H1 (cell line): ENCODE measurements at regions not wholly inside any gene's neighbourhood (a gene's known extent, or its start where the extent isn't known, plus 50 kb on each side); places are given as distances from the start of the nearest gene placed in this dataset.

ENCODE experiments used
- CTCF ChIA-PET: fragments of 300-600 bp; sonication (Branson Sonifier 250); formaldehyde crosslinking; loops from one replicate; lab custom pipeline; 2021; ENCODE audit not compliant: partially characterized antibody; lab: Charles Lee
- POLR2A ChIA-PET: fragments of 300-600 bp; sonication (Branson Sonifier 250); formaldehyde crosslinking; loops from one replicate; lab custom pipeline; 2021; ENCODE audit warnings: inconsistent platforms; ENCODE audit not compliant: partially characterized antibody; lab: Charles Lee
- DNase-seq, 2 experiments: peaks; one replicate each; pipeline versions ENCODE4 v3.0.0 to v3.0.0-alpha.2; 2010 to 2022; ENCODE audit warnings: low spot score in 2 of 2, low read depth in 1 of 2, mixed read lengths in 1 of 2
- FAIRE-seq: peaks from 2 replicates; lab custom pipeline; 2011; peaks lifted over from hg19 to GRCh38; lab: Jason Lieb, UNC
- H2AFZ ChIP-seq: 2 replicates; pipeline ENCODE4 v1.8.1; 2012; ENCODE audit warnings: low read length, inconsistent platforms
- H2AK5ac ChIP-seq: 2 replicates; pipeline ENCODE4 v1.6.1; 2013; ENCODE audit warnings: low read depth, low read length
- H2BK120ac ChIP-seq: replicated peaks from 2 replicates; pipeline ENCODE3; 2013; ENCODE audit warnings: low read depth, low read length, inconsistent platforms
- H2BK12ac ChIP-seq: 2 replicates; pipeline ENCODE4 v1.6.1; 2013; ENCODE audit warnings: low read depth, low read length
- H2BK15ac ChIP-seq: 2 replicates; pipeline ENCODE4 v1.6.1; 2013; ENCODE audit warnings: low read length
- H2BK20ac ChIP-seq: 2 replicates; pipeline ENCODE4 v1.6.1; 2013; ENCODE audit warnings: low read length
- H2BK5ac ChIP-seq: 2 replicates; pipeline ENCODE4 v1.6.1; 2013; ENCODE audit warnings: low read depth, low read length
- H3K14ac ChIP-seq: 2 replicates; pipeline ENCODE4 v1.6.1; 2013; ENCODE audit warnings: inconsistent platforms; ENCODE audit not compliant: insufficient read length
- H3K18ac ChIP-seq: 2 replicates; pipeline ENCODE4 v1.6.1; 2013; ENCODE audit warnings: low read length; ENCODE audit errors: extremely low read depth
- H3K23ac ChIP-seq: 2 replicates; pipeline ENCODE4 v1.6.1; 2013; ENCODE audit warnings: inconsistent platforms; ENCODE audit not compliant: insufficient read length
- H3K23me2 ChIP-seq: 2 replicates; pipeline ENCODE4 v1.6.1; 2013; ENCODE audit warnings: low read depth, low read length
- H3K27ac ChIP-seq: 2 replicates; pipeline ENCODE4 v1.6.1; 2011; ENCODE audit warnings: low read depth, low read length, inconsistent platforms
- H3K27me3 ChIP-seq, 4 experiments: replicated peaks in 1 of 4; 1 replicate in 1 of 4; 2 replicates in 3 of 4; pipeline versions ENCODE4 v1.6.1 to v1.8.1; 2011 to 2013; ENCODE audit warnings: low read length in 3 of 4, mild to moderate bottlenecking in 3 of 4, inconsistent platforms in 2 of 4, mixed read lengths in 2 of 4, moderate library complexity in 1 of 4; ENCODE audit not compliant: control insufficient read depth in 3 of 4, insufficient read depth in 3 of 4; ENCODE audit errors: extremely low read depth in 1 of 4
- H3K36me3 ChIP-seq, 4 experiments: 2 replicates each; pipeline versions ENCODE4 v1.6.1 to v1.8.1; 2011 to 2013; ENCODE audit warnings: mild to moderate bottlenecking in 4 of 4, low read length in 3 of 4, moderate library complexity in 2 of 4, control low read depth in 1 of 4, inconsistent platforms in 1 of 4; ENCODE audit not compliant: insufficient read depth in 4 of 4, control insufficient read depth in 2 of 4
- H3K4ac ChIP-seq: replicated peaks from 2 replicates; pipeline ENCODE3; 2013; ENCODE audit warnings: low read length, low read depth, mixed read lengths, inconsistent platforms; ENCODE audit not compliant: insufficient read length
- H3K4me1 ChIP-seq, 4 experiments: replicated peaks in 1 of 4; 1 replicate in 1 of 4; 2 replicates in 3 of 4; pipeline versions ENCODE4 v1.6.1 to v1.8.1; 2011 to 2013; ENCODE audit warnings: low read length in 3 of 4, inconsistent platforms in 2 of 4, mixed read lengths in 1 of 4; ENCODE audit not compliant: insufficient read depth in 4 of 4, control insufficient read depth in 3 of 4
- H3K4me2 ChIP-seq, 2 experiments: 2 replicates each; pipeline versions ENCODE4 v1.6.1 to v1.8.1; 2011 to 2013; ENCODE audit warnings: low read depth in 2 of 2, low read length in 2 of 2, control low read depth in 1 of 2, inconsistent platforms in 1 of 2, mild to moderate bottlenecking in 1 of 2; ENCODE audit not compliant: insufficient read depth in 1 of 2
- H3K4me3 ChIP-seq, 4 experiments: fragments of 200-600, 300-600 bp in 1 of 4; sonication (generic), shearing (Covaris generic), sonication (Bioruptor Twin) in 1 of 4; 2 replicates each; pipeline versions ENCODE4 v1.5.1 to v1.8.1; 2011 to 2016; ENCODE audit warnings: low read length in 4 of 4, low read depth in 3 of 4, control low read depth in 2 of 4, inconsistent platforms in 2 of 4, mild to moderate bottlenecking in 2 of 4, mixed read lengths in 1 of 4, moderate library complexity in 1 of 4; ENCODE audit not compliant: insufficient read depth in 2 of 4; ENCODE audit errors: extremely low read depth in 1 of 4
- H3K56ac ChIP-seq: replicated peaks from 2 replicates; pipeline ENCODE3; 2013; ENCODE audit warnings: low read depth, mild to moderate bottlenecking, mixed read lengths, low read length, inconsistent platforms; ENCODE audit not compliant: insufficient read length
- H3K79me1 ChIP-seq: 2 replicates; pipeline ENCODE4 v1.6.1; 2013; ENCODE audit warnings: low read depth, low read length, control low read depth
- H3K79me2 ChIP-seq, 2 experiments: 2 replicates each; pipeline versions ENCODE4 v1.6.1 to v1.8.1; 2012 to 2013; ENCODE audit warnings: low read length in 2 of 2, mild to moderate bottlenecking in 2 of 2, inconsistent platforms in 1 of 2; ENCODE audit not compliant: insufficient read depth in 2 of 2, control insufficient read depth in 1 of 2
- H3K9ac ChIP-seq, 4 experiments: replicated peaks in 1 of 4; 1 replicate in 1 of 4; 2 replicates in 3 of 4; pipeline versions ENCODE4 v1.6.1 to v1.8.1; 2011 to 2013; ENCODE audit warnings: low read depth in 3 of 4, low read length in 3 of 4, control low read depth in 2 of 4, mild to moderate bottlenecking in 2 of 4, moderate library complexity in 2 of 4, inconsistent platforms in 1 of 4; ENCODE audit errors: extremely low read depth in 1 of 4
- H3K9me3 ChIP-seq, 2 experiments: 2 replicates each; pipeline versions ENCODE4 v1.6.1 to v1.8.1; 2012 to 2013; ENCODE audit warnings: mild to moderate bottlenecking in 2 of 2, moderate library complexity in 2 of 2, control low read depth in 1 of 2, inconsistent platforms in 1 of 2, low read depth in 1 of 2, low read length in 1 of 2, mixed read lengths in 1 of 2; ENCODE audit not compliant: insufficient read depth in 2 of 2
- H4K20me1 ChIP-seq, 2 experiments: replicated peaks in 1 of 2; 2 replicates each; pipeline versions ENCODE3 to v1.8.1; 2011 to 2013; ENCODE audit warnings: inconsistent platforms in 2 of 2, low read length in 2 of 2, mild to moderate bottlenecking in 1 of 2; ENCODE audit not compliant: insufficient read depth in 2 of 2, control insufficient read depth in 1 of 2
- H4K5ac ChIP-seq: 2 replicates; pipeline ENCODE4 v1.6.1; 2013; ENCODE audit warnings: low read length, low read depth, mixed read lengths, inconsistent platforms; ENCODE audit not compliant: insufficient read length
- H4K8ac ChIP-seq: 2 replicates; pipeline ENCODE4 v1.8.0; 2013; ENCODE audit warnings: mild to moderate bottlenecking, moderate library complexity, low read length, inconsistent platforms; ENCODE audit not compliant: insufficient read depth; ENCODE audit errors: extremely low read depth
- H4K91ac ChIP-seq: replicated peaks from 2 replicates; pipeline ENCODE3; 2013; ENCODE audit warnings: low read length, mixed read lengths, inconsistent platforms; ENCODE audit not compliant: insufficient read length
- CBX8 ChIP-seq: fragments of 300-800, 300-1000 bp; sonication (generic); IDR thresholded peaks from 2 replicates; pipeline ENCODE4 v1.7.1; 2016; ENCODE audit warnings: low read depth, low read length, borderline replicate concordance
- CEBPB ChIP-seq: IDR thresholded peaks from 2 replicates; pipeline ENCODE4 v1.6.1; 2012; ENCODE audit warnings: low read depth, low read length
- CHD1 ChIP-seq: IDR thresholded peaks from 2 replicates; pipeline ENCODE4 v1.6.1; 2012; ENCODE audit warnings: low read depth, low read length, improper control_type of control experiment
- CHD2 ChIP-seq: IDR thresholded peaks from 2 replicates; pipeline ENCODE4 v1.6.1; 2012; ENCODE audit warnings: low read length, improper control_type of control experiment
- EZH2 ChIP-seq: fragments of 200-600 bp; sonication (generic); IDR thresholded peaks from 2 replicates; pipeline ENCODE4 v1.7.1; 2012; ENCODE audit warnings: low read depth, mild to moderate bottlenecking, moderate library complexity, low read length, inconsistent platforms; ENCODE audit not compliant: severe bottlenecking
- JUND ChIP-seq: IDR thresholded peaks from 2 replicates; pipeline ENCODE4 v1.6.1; 2011; ENCODE audit warnings: mild to moderate bottlenecking, improper control_type of control experiment, low read length
- KDM5A ChIP-seq: fragments of 200-600 bp; IDR thresholded peaks from 2 replicates; pipeline ENCODE4 v1.7.1; 2012; ENCODE audit warnings: mild to moderate bottlenecking, low read length, inconsistent platforms, mixed read lengths
- RFX5 ChIP-seq: IDR thresholded peaks from 2 replicates; pipeline ENCODE4 v1.6.1; 2011; ENCODE audit warnings: low read depth, low read length, improper control_type of control experiment, borderline replicate concordance
- RXRA ChIP-seq: IDR thresholded peaks from 2 replicates; pipeline ENCODE4 v1.6.1; 2011; ENCODE audit warnings: low read depth, mild to moderate bottlenecking, low read length, moderate library complexity; ENCODE audit not compliant: insufficient read depth
- TAF7 ChIP-seq: optimal IDR thresholded peaks from 2 replicates; pipeline ENCODE3; 2011; ENCODE audit warnings: low read depth, mild to moderate bottlenecking, inconsistent platforms, low read length, moderate library complexity, borderline replicate concordance
- TBP ChIP-seq: IDR thresholded peaks from 2 replicates; pipeline ENCODE4 v1.6.1; 2011; ENCODE audit warnings: low read depth, low read length, improper control_type of control experiment
- YY1 ChIP-seq: IDR thresholded peaks from 2 replicates; pipeline ENCODE4 v1.6.1; 2011; ENCODE audit warnings: low read depth, mild to moderate bottlenecking, low read length
- ZNF274 ChIP-seq: IDR thresholded peaks from 2 replicates; pipeline ENCODE4 v1.7.0; 2012; ENCODE audit warnings: low read length, borderline replicate concordance; ENCODE audit errors: extremely low read depth
- WGBS, 2 experiments: shearing (Covaris generic) in 1 of 2; methylation state at CpG; one replicate each; pipeline versions ENCODE4 v1.1.6 to v1.1.7; 2013 to 2015; ENCODE audit warnings: low lambda C conversion rate in 2 of 2, mixed read lengths in 2 of 2, inconsistent platforms in 1 of 2, low coverage in 1 of 2, missing lambda C conversion rate in 1 of 2; ENCODE audit not compliant: insufficient replicate concordance in 2 of 2, insufficient coverage in 1 of 2, insufficient read length in 1 of 2; ENCODE audit errors: extremely low coverage in 1 of 2, missing lambda C conversion rate in 1 of 2; 5-methylcytosine and 5-hydroxymethylcytosine counted together

- ChIA-PET POLR2A (no interaction called here), CTCF (interaction anchor here (1.0 to 1.2 kb wide), 2 partner anchors 8 to 65 kb away, joined by 3 read pairs; no protein-coding TSS in a partner anchor)
- Histone ChIP-seq H3K4me1 (peaks cover 0 to 19% (median 10%) of the 10 kb centered on the region in 4 experiments; a peak in 5 of 7 replicates), H3K23me2 (peaks cover under 1% of the 10 kb centered on the region; the same call in 1 of the 2 replicates), H2BK5ac (no peak overlapping the region), H2AFZ (no peak overlapping the region), H3K18ac (no peak overlapping the region), H2BK15ac (0 out of 2 replicates have a peak overlapping the region, but pooled peaks have one; percentile 81), H3K27me3 (no peaks in the 10 kb centered on the region; a peak in 3 of 7 replicates), H2AK5ac (0 out of 2 replicates have a peak overlapping the region, but pooled peaks have one; percentile 45), H4K20me1 (peaks cover 0 to under 1% of the 10 kb centered on the region in 2 experiments), H3K36me3 (no peaks in the 10 kb centered on the region), H3K9ac (no peak overlapping the region), H3K4me3 (no peak overlapping the region), H4K5ac (no peak overlapping the region), H2BK12ac (peak overlapping the region; percentile 97; the same call in 1 of the 2 replicates), H4K91ac (peak overlapping the region; percentile 22), H3K79me2 (no peaks in the 10 kb centered on the region), H4K8ac (peak overlapping the region; percentile 57), H3K56ac (no peak overlapping the region), H2BK20ac (0 out of 2 replicates have a peak overlapping the region, but pooled peaks have one; percentile 32), H2BK120ac (no peak overlapping the region), H3K23ac (no peak overlapping the region), H3K79me1 (no peaks in the 10 kb centered on the region), H3K9me3 (no peaks in the 10 kb centered on the region), H3K4me2 (no peak overlapping the region), H3K4ac (peak overlapping the region; percentile 53), H3K14ac (no peak overlapping the region), H3K27ac (no peak overlapping the region)
- FAIRE-seq (no peak), DNase-seq (no peak)
- 93% methylated on average over 23 of the region's 23 CpGs; no CpG with 5 or more reads in 1 of the 2 experiments for WGBS, 2 experiments
- TF ChIP-seq TBP (no peak), TAF7 (no peak), JUND (no peak), EZH2 (no peak), RXRA (no peak), CEBPB (no peak), RFX5 (no peak), CHD2 (no peak), YY1 (no peak), CBX8 (no peak), KDM5A (no peak), CHD1 (no peak), ZNF274 (no peak)
Observed at GRCh38 chr6:168215121-168215808, 104.3 kb downstream of the DACT2 start.
